Left forelimb (tissue), 1 donor: ENCODE measurements at regions not wholly inside any gene's neighbourhood (a gene's known extent, or its start where the extent isn't known, plus 50 kb on each side); places are given as distances from the start of the nearest gene placed in this dataset.

ENCODE experiments used
- DNase-seq: peaks from one replicate; pipeline ENCODE4 v3.0.0-alpha.2; 2018; ENCODE audit warnings: low spot score

DNA sequence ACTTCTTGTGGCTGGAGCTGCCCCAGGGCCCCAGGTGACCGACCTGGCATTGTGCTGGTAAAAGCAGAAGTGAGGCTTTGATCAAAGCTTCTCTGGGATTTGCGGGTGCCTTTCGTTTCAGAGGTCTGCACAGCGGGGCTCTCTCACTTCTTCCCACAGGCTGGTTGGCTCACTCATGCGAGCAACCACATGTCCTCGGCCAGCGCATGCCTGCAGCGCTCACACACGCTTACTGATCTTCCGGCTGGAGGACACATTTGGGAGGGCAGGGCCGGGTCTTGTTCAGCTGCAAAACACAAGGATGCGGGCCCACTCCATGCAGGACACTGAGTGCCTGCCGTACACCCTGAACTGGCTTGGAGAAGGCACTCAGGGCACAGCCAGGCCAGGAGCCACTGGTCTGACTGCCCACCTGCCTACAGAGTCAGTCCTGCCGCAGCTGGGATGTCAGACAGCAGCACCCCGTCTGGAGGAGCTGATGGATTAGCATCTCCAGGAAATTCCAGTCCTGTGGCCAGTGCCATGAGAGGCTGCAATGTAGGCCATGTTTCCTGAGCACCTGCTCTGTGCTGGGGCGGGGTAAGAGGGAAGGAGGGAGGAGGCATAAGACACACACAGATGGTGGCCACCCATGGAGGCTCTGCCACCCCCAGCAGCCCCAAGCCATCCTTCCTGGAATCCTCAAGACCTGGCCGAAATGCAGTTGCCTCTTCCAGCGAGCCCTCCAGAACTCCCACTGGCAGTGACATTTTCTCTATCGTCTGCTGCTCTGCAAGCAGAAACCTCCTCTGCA lies 1383.2 kb downstream of the BRD1 start:
- no peak for DNase-seq

GRCh38 chr22:48443680-48444079 lies 1384.0 kb downstream of the BRD1 start:
- no peak for DNase-seq

GRCh38 chr22:48442663-48443062 lies 1385.0 kb downstream of the BRD1 start:
- DNase-seq, result no peak

- DNase-seq, result no peak
Observed at GRCh38 chr22:48441553-48441850, 1386.2 kb downstream of the BRD1 start.

- no peak for DNase-seq
Observed at GRCh38 chr22:48440673-48441552, 1386.8 kb downstream of the BRD1 start.

DNA sequence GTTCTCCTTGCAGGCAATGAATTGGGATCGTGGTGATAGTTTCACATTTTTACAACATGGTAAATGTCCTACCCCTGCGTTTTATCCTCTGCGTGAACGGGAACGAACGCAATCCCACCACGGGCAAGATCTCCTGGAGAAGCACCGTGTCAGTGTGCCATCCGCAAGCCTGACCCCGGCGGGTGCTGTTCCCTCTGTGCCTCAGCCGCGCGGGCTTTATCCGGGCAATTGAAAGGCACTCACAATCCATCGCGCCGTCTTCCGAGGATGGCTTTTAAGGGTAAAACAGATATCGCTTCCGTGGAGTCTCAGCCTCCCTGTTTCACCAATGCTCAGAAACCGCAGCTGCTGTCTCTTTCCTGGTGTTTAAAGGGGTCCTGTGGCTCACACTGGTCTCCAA lies 1387.5 kb downstream of the BRD1 start:
- DNase-seq, result no peak

DNA sequence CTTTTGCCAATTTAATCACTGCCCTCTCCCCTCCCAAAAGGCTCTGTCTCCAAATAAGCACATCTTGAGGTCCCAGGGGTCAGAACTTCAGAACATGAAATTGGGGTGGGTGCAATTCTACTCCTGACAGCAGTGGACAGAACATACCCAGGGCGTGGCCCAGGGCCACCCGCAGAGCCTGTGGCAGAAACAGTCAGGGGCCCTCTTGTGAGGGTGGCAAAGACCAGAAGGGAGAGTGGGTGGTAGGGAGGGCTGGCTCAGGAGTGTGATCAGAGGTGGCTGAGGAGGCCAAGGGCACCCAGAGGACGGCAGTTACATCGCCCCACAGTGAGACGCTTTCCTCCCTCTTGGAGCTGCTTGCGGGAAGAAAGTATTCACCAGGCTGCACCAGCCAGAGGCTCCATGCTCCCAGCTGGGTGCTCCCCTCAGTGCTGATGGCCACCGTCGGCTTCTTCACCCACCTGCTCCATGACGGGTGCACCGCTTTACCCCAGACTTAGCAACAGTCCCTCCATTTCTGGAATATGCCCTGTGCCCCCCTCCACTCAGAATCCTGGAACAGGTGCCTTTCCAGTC lies 1388.0 kb downstream of the BRD1 start:
- no peak for DNase-seq

- DNase-seq, result no peak
Observed at GRCh38 chr22:48438800-48439559, 1388.7 kb downstream of the BRD1 start.

GRCh38 chr22:48438096-48438495 lies 1389.6 kb downstream of the BRD1 start:
- DNase-seq, result no peak

DNA sequence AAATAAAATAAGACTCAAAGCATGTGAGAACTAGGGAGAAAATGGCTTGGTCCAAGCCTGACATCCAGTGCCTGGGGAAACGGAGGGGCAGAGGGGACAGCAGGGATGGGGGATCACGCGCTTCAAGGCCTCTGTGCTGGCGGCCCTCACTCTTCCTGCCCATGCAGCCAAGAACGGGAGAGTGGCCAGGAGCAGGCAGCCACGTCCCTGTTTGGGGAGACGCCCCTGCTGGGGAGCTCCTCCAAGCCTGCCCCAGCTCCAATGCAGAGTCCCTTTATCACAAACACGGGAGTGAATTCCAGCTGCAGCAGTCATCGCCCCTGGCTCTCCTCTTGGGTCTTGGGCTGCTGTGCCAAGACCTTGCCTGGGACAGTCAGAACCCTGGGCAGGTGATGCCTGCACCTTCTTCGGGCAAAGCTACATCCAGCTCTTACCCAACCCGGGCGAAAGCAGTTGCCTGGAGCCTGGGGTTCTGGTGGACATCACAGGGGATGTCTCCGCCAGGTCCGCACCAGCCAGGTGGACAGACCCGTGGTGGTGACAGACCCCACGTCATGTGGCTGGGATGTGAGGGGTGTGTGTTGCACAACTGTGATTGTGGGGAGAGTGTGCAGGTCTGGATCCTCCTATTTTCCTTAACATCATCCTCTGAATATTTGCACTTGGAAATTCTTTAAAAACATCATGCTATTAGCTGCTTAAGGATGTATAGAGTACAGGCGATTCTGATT lies 1391.3 kb downstream of the BRD1 start:
- no peak for DNase-seq

DNA sequence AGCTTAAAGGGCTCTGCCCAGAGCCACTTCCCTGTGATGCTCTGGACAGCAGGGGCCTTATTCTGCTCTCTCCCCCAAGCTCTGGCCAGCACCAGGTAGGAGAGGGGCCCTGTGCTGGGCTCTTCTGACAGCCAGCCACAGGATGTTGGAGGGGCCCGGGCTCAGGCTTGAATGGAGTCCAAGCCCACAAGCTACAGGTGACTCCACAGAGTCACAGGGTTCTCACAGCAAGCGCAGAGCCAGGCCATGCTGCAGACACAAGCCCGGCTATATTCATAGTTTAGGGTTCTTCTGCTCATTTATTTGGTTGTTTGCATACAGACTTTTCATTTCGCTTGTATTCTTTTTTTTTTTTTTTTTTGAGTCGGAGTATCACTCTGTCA lies 1392.8 kb downstream of the BRD1 start:
- DNase-seq, result no peak

DNA sequence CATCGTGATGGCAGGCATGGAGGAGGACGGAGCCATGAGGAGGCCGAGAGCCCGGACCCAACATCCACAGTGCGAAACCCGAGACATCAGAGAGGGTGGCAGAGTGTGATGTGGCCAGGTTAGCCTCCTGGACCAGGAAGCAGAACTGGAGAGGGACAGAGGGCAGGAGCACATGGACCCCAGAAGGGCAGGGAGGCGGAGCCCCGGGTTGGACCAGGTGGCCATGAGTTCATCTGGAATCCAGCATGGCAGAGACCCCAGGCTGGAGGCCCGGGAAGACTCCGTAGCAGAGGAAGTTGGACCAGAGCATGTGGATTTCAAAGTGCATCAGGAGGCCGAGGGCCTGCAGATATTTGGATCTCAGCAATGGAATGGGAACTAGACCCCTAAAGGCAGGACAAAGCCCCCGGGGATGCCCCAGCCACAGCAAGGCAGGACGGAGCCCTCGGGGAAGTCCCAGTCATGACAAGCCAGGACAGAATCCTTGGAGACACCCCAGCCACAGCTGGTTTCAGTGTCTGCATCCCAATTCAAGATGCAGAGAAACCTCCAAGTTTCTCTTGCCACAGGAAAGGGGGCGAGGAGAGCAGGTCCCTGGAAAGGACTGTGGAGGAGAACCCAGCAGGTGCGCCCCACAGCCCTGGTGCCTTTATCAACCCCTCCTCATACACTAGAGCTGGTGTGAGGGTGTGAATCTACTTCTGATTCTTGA lies 1393.4 kb downstream of the BRD1 start:
- DNase-seq, result no peak

- no peak for DNase-seq
Observed at GRCh38 chr22:48433647-48434046, 1394.0 kb downstream of the BRD1 start.

DNA sequence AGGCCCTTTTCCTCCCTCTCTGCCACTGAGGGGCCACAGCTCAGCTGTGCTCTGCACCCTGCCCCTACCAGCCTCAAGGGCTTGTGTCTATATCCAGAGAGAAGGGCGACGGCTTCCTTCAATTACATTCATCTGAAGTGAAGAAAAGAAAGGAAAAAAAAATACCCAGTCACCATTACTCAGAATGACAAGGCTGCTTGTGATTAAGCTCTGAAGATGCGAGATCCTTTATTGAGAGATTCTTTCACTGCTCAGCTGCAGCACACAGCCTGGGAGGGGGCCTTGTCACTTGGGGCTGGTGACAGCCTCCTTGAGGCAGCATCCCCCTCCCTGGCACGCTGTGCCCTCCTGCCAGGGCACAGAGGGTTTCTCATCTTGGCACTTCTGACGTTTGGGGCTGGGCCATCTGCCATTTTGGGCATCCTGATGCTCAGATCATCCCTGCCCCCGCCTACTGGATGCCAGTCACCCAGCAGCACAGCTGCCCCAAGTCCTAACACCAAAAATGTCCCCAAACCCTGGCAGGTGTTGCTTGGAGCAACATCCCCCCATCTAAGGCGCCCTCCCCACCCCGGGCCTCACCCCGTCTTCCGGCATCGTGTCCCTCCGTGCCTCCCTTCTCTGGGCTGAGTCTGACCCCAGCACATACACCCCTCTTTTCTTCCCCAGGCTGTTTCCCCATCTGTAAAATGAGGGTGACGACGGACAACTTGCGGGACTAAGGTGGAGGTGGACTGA lies 1394.7 kb downstream of the BRD1 start:
- DNase-seq, result no peak

DNA sequence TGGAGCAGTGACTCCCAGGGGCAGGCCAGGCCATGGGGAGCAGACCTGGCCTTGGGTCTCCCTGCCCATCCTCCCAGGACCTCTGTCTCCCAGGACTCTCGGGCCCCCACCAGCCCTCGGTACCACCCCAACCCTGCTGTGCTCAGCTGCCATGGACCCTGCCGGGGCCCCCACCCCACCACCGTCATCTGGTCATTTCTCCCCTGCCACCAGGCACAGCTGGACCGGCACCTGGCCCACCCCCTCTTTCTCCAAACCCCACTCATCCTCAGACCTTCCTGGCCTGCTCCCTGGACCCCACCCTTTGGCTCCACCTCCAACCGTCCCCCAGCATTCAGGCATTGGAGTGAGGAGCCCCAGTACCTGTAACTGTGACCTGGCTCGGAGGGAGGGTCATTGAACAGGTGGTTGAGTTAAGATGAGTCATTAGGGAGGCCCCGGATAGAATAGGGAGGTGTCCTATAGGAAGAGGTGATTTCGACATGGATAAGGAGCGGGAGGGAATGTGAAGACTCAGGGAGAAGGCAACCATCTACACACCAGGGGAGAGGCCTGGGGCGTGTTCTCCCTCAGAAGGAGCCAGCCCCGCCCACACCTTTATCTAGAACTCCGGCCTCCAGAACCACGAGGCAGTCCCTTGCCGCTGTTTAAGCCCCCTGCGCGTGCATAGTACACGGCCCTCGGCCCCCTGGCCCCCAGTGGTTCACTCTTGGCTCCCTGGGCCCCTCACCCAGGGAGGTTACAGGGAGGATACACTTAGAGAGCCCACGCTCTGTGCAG lies 1395.9 kb downstream of the BRD1 start:
- peak; percentile 47 for DNase-seq

DNA sequence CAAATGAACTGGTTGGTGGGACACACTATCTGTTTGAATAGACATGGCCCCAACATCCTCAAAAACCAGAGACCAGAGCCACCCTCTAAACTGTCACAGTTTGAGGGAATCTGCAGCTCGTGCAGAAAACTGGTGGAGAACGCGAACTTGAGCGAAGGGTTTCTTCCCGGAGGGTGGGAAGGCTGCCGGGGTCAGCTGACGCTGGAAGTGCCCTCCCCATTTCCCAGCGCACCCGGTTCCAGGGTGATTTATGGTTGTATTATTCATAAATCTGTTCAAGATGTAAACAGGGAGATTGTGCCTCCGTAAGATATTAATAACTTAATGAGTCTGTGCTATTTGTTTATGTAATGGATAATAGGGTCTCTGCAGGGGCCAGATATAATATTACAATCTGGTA lies 1396.7 kb downstream of the BRD1 start:
- peak; percentile 36 for DNase-seq

GRCh38 chr22:48429446-48430020 lies 1398.1 kb downstream of the BRD1 start:
- peak; percentile 55 for DNase-seq

- DNase-seq, result no peak
Observed at GRCh38 chr22:48428631-48429371, 1398.9 kb downstream of the BRD1 start.
